OCI-LY7 (cell line): ENCODE measurements at regions not wholly inside any gene's neighbourhood (a gene's known extent, or its start where the extent isn't known, plus 50 kb on each side); places are given as distances from the start of the nearest gene placed in this dataset.

Source experiments
- BruUV-seq: library from RNA; stranded (reverse); fragments of 400-500 nt; replicated peaks from 2 replicates; lab custom pipeline; 2021; lab: Mats Ljungman, UMichigan
- CTCF ChIA-PET: fragments of 300-600 bp; sonication (Branson Sonifier 250); formaldehyde crosslinking; loops from one replicate; lab custom pipeline; 2022; ENCODE audit warnings: antibody characterized with exemption; ENCODE audit not compliant: unreplicated experiment; lab: Charles Lee
- POLR2A ChIA-PET: fragments of 300-600 bp; sonication (Branson Sonifier 250); formaldehyde crosslinking; loops from one replicate; lab custom pipeline; 2022; ENCODE audit warnings: antibody characterized with exemption; lab: Charles Lee
- DNase-seq: peaks from one replicate; pipeline ENCODE4 v3.0.0-alpha.2; 2015; ENCODE audit warnings: low spot score
- H2AFZ ChIP-seq: fragments of 200-600 bp; sonication (generic), shearing (Covaris generic); 2 replicates; pipeline ENCODE4 v1.6.1; 2014; ENCODE audit warnings: mild to moderate bottlenecking, antibody characterized with exemption, low read length, moderate library complexity
- H3K27ac ChIP-seq: fragments of 200-600 bp; sonication (generic); 2 replicates; pipeline ENCODE4 v1.5.1; 2014; ENCODE audit warnings: mixed run types, low read depth, mild to moderate bottlenecking, moderate library complexity, low read length, inconsistent platforms; ENCODE audit not compliant: poor library complexity, severe bottlenecking
- H3K36me3 ChIP-seq: fragments of 200-600 bp; sonication (generic); 2 replicates; pipeline ENCODE4 v1.6.1; 2014; ENCODE audit warnings: mild to moderate bottlenecking, antibody characterized with exemption, low read length, moderate library complexity, mixed read lengths; ENCODE audit not compliant: insufficient read depth
- H3K4me1 ChIP-seq: fragments of 200-600 bp; sonication (generic); 2 replicates; pipeline ENCODE4 v1.5.1; 2014; ENCODE audit warnings: mild to moderate bottlenecking, low read length; ENCODE audit not compliant: insufficient read depth, poor library complexity, severe bottlenecking
- H3K4me2 ChIP-seq: fragments of 200-600 bp; sonication (generic); 2 replicates; pipeline ENCODE4 v1.6.1; 2014; ENCODE audit warnings: mild to moderate bottlenecking, low read length
- H3K4me3 ChIP-seq: fragments of 200-600 bp; sonication (generic); 2 replicates; pipeline ENCODE4 v1.5.1; 2014; ENCODE audit warnings: mild to moderate bottlenecking, low read depth, low read length; ENCODE audit not compliant: poor library complexity, severe bottlenecking
- H3K79me2 ChIP-seq: fragments of 200-600 bp; sonication (generic); 2 replicates; pipeline ENCODE4 v1.6.1; 2016; ENCODE audit warnings: low read depth, mild to moderate bottlenecking, low read length, moderate library complexity, mixed read lengths; ENCODE audit not compliant: insufficient read depth
- H3K9me2 ChIP-seq: fragments of 200-600 bp; sonication (generic); 2 replicates; pipeline ENCODE4 v1.6.1; 2016; ENCODE audit warnings: mild to moderate bottlenecking, low read length, mixed read lengths; ENCODE audit not compliant: insufficient read depth
- H3K9me3 ChIP-seq: fragments of 200-600 bp; sonication (generic); 2 replicates; pipeline ENCODE4 v1.6.1; 2014; ENCODE audit warnings: mild to moderate bottlenecking, mixed run types, low read length, mixed read lengths
- H4K20me1 ChIP-seq: fragments of 200-600 bp; sonication (generic); 2 replicates; pipeline ENCODE4 v1.6.1; 2014; ENCODE audit warnings: mild to moderate bottlenecking, antibody characterized with exemption, low read length, moderate library complexity, mixed read lengths; ENCODE audit not compliant: insufficient read depth
- EZH2phosphoT487 ChIP-seq: fragments of 200-600 bp; sonication (generic); IDR thresholded peaks from 2 replicates; pipeline ENCODE4 v1.6.1; 2018; ENCODE audit warnings: low read depth, borderline replicate concordance, mild to moderate bottlenecking, mixed run types, antibody characterized with exemption, low read length, moderate library complexity, mixed read lengths
- intact Hi-C: fragments of 100-400 bp; cut with micrococcal nuclease; formaldehyde crosslinking; loops from one replicate; pipeline ENCODE4 v1.10.0; 2022; ENCODE audit not compliant: unreplicated experiment
- TF ChIP-seq, protein P1 (sequence below): fragments of 200-600 bp; sonication (generic); conservative IDR thresholded peaks from 2 replicates; pipeline ENCODE4 v1.5.1; 2014; ENCODE audit warnings: mild to moderate bottlenecking, antibody characterized with exemption, low read length, moderate library complexity, mixed read lengths

- Histone ChIP-seq H2AFZ (no peak overlapping the region), H3K4me2 (no peak overlapping the region), H3K4me1 (peaks cover 29% of the 10 kb centered on the region), H3K9me2 (no peaks in the 10 kb centered on the region), H3K4me3 (no peak overlapping the region), H3K27ac (no peak overlapping the region), H4K20me1 (no peaks in the 10 kb centered on the region), H3K9me3 (no peaks in the 10 kb centered on the region), H3K36me3 (no peaks in the 10 kb centered on the region), H3K79me2 (no peaks in the 10 kb centered on the region)
- no peak for DNase-seq
- POLR2A ChIA-PET = interaction anchor here (0.7 kb wide), 2 partner anchors 39 to 949 kb away, joined by 3 to 4 read pairs; no protein-coding TSS in a partner anchor
- CTCF ChIA-PET = interaction anchor here (0.5 to 1.1 kb wide), 2 partner anchors 38 to 115 kb away, joined by 3 to 4 read pairs; no protein-coding TSS in a partner anchor
- intact Hi-C loops = no loop called here
- TF ChIP-seq, protein P1, sequence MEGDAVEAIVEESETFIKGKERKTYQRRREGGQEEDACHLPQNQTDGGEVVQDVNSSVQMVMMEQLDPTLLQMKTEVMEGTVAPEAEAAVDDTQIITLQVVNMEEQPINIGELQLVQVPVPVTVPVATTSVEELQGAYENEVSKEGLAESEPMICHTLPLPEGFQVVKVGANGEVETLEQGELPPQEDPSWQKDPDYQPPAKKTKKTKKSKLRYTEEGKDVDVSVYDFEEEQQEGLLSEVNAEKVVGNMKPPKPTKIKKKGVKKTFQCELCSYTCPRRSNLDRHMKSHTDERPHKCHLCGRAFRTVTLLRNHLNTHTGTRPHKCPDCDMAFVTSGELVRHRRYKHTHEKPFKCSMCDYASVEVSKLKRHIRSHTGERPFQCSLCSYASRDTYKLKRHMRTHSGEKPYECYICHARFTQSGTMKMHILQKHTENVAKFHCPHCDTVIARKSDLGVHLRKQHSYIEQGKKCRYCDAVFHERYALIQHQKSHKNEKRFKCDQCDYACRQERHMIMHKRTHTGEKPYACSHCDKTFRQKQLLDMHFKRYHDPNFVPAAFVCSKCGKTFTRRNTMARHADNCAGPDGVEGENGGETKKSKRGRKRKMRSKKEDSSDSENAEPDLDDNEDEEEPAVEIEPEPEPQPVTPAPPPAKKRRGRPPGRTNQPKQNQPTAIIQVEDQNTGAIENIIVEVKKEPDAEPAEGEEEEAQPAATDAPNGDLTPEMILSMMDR = no peak
- TF ChIP-seq EZH2phosphoT487 = no peak
- no TSS peak for BruUV-seq
Measured at GRCh38 chr20:40782043-40782368, 93.0 kb upstream of the MAFB start.

DNA sequence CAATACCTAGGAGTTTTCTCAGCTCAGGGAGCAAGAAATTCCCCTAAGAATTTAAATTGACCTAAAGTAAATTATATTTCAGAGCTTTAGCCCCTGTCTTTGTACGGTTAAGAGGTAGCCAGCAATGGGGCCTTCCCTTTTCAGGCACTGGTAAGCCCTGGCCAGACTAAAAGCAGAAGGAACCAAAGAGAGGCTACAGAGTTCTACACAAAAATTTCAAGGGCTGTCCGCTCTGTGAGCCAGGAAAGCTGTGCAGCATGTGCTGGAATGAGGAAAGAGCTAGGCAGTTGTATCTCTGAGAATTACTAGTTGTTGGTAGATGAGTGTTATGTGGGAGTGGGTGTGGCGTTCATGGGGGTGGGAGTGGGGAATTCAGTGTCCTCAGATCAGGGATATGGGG is 96.3 kb upstream of the MAFB start:
- no peaks in the 10 kb centered on the region for H4K20me1 ChIP-seq
- H3K27ac ChIP-seq = no peak overlapping the region
- no peaks in the 10 kb centered on the region for H3K79me2 ChIP-seq
- ChIA-PET POLR2A (no interaction called here), CTCF (no interaction called here)
- H3K9me2 ChIP-seq = no peaks in the 10 kb centered on the region
- no TSS peak for BruUV-seq
- intact Hi-C loops = no loop called here
- no peak overlapping the region for H2AFZ ChIP-seq
- no peak overlapping the region for H3K4me2 ChIP-seq
- peaks cover 6% of the 10 kb centered on the region for H3K4me1 ChIP-seq
- no peak for DNase-seq
- H3K9me3 ChIP-seq = no peaks in the 10 kb centered on the region
- H3K36me3 ChIP-seq = no peaks in the 10 kb centered on the region
- TF ChIP-seq, protein P1 = no peak
- no peak overlapping the region for H3K4me3 ChIP-seq

- TF ChIP-seq EZH2phosphoT487 = no peak
- TF ChIP-seq, protein P1 = no peak
- no TSS peak for BruUV-seq
- H2AFZ ChIP-seq = no peak overlapping the region
- DNase-seq = no peak
- no peak overlapping the region for H3K4me3 ChIP-seq
- intact Hi-C loops = no loop called here
- no peak overlapping the region for H3K4me2 ChIP-seq
- H3K9me3 ChIP-seq = no peaks in the 10 kb centered on the region
- no peaks in the 10 kb centered on the region for H3K79me2 ChIP-seq
- no peaks in the 10 kb centered on the region for H3K36me3 ChIP-seq
- H4K20me1 ChIP-seq = no peaks in the 10 kb centered on the region
- H3K9me2 ChIP-seq = no peaks in the 10 kb centered on the region
- H3K4me1 ChIP-seq = peaks cover 5% of the 10 kb centered on the region
- H3K27ac ChIP-seq = no peak overlapping the region
- CTCF ChIA-PET = no interaction called here
- POLR2A ChIA-PET = interaction anchor here (0.6 kb wide), 1 partner anchor 13 kb away, joined by 4 read pairs; no protein-coding TSS in a partner anchor
Measured at GRCh38 chr20:40786336-40786735, 97.3 kb upstream of the MAFB start.
